HepG2 (cell line): ENCODE measurements at regions not wholly inside any gene's neighbourhood (a gene's known extent, or its start where the extent isn't known, plus 50 kb on each side); places are given as distances from the start of the nearest gene placed in this dataset.

ENCODE experiments used
- GMEB1 ChIP-seq: sonication (generic); formaldehyde crosslinking; IDR thresholded peaks from 2 replicates; pipeline ENCODE4 v1.5.1; 2020; ENCODE audit warnings: missing genetic modification reagents, mild to moderate bottlenecking, borderline replicate concordance
- HMGXB3 ChIP-seq: sonication (generic); formaldehyde crosslinking; IDR thresholded peaks from 2 replicates; pipeline ENCODE4 v1.4.0; 2020; ENCODE audit warnings: missing genetic modification reagents, borderline replicate concordance
- IKZF1 ChIP-seq: fragments of 450-650 bp; IDR thresholded peaks from 2 replicates; pipeline ENCODE4 v1.7.1; 2016
- ZBED4 ChIP-seq: sonication (generic); formaldehyde crosslinking; IDR thresholded peaks from 2 replicates; pipeline ENCODE4 v1.4.0; 2020; ENCODE audit warnings: missing genetic modification reagents, borderline replicate concordance

GRCh38 chr3:105067361-105067760 is 299.3 kb upstream of the ALCAM start (continued):
- TF ChIP-seq HMGXB3 (CRISPR knock-in tag): no peak
- TF ChIP-seq IKZF1: no peak
- TF ChIP-seq GMEB1 (CRISPR knock-in tag): no peak
- no peak for TF ChIP-seq ZBED4 (CRISPR knock-in tag)
